ENCODE measurements at regions not wholly inside any gene's neighbourhood (a gene's known extent, or its start where the extent isn't known, plus 50 kb on each side); places are given as distances from the start of the nearest gene placed in this dataset.

DNA sequence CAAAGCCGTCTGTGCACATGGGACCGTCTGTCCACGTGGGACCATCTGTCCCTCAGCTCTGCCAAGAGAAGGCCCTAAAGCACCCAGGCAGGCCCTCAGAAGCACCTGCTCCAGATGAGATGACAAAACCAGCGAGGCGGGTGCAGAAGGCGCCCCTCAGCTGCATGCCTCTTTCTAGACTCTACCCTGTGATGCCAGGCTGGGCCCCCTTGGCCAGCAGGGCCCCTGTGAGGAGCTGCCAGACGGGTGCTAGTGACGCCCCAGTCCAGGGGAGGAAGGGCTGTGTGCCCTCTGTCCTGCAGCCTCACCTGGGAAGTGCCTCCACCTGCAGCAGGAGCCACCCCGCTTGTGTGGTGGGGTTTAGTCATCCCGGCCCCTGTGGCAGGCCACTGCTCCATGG lies 309.2 kb upstream of the SHH start:
- WGBS, 2 experiments (ENCODE audit: extremely low coverage in 2 of 2, insufficient read length in 1 of 2): no CpG with 5 or more reads among the region's 10 CpGs
- dilution Hi-C loops (cut with HindIII; ENCODE audit: low sequenced_read_pairs, unreplicated experiment): no loop called here

More for the DNA sequence above, 309.2 kb upstream of the SHH start:
- Histone ChIP-seq H3K9me3 (ENCODE audit: control insufficient read depth, insufficient read depth, low read length) (peaks cover 63% of the 10 kb centered on the region), H4K91ac (ENCODE audit: insufficient read depth, low read depth, low read length) (no peak overlapping the region), H2BK120ac (ENCODE audit: low read depth, low read length) (no peak overlapping the region), H3K79me1 (ENCODE audit: low read depth in 1 of 2, low read length in 2 of 2) (no peaks in the 10 kb centered on the region), H2BK20ac (ENCODE audit: low read depth, low read length) (no peak overlapping the region), H4K8ac (ENCODE audit: low read depth in 2 of 2, low read length in 2 of 2) (no peak overlapping the region), H3K9ac (ENCODE audit: low read depth, low read length) (no peak overlapping the region), H3K23ac (ENCODE audit: low read depth, low read length) (no peak overlapping the region), H3K56ac (ENCODE audit: extremely low read depth, insufficient read depth, low read length) (no peak overlapping the region), H3K4me3 (ENCODE audit: insufficient read depth, low read depth, low read length) (no peak overlapping the region), H3K27me3 (ENCODE audit: control insufficient read depth, insufficient read depth, low read length) (no peaks in the 10 kb centered on the region), H3K36me3 (ENCODE audit: control insufficient read depth, insufficient read depth, low read length) (no peaks in the 10 kb centered on the region), H2BK5ac (ENCODE audit: low read depth, low read length, poor library complexity, severe bottlenecking) (no peak overlapping the region), H2AFZ (replicated peaks; ENCODE audit: low read length, poor library complexity) (no peak overlapping the region), H2BK15ac (ENCODE audit: low read depth, low read length) (no peak overlapping the region), H3K4me1 (ENCODE audit: control insufficient read depth, insufficient read depth, low read length) (no peaks in the 10 kb centered on the region), H3K9me1 (ENCODE audit: insufficient read depth, low read length) (no peaks in the 10 kb centered on the region), H2AK9ac (replicated peaks; ENCODE audit: low read depth, low read length, poor library complexity) (no peak overlapping the region), H3K4ac (ENCODE audit: low read depth, low read length) (no peak overlapping the region), H3K27ac (ENCODE audit: insufficient read depth, low read length) (no peak overlapping the region), H3K4me2 (ENCODE audit: low read depth, low read length) (no peak overlapping the region), H4K5ac (ENCODE audit: low read depth, low read length) (no peak overlapping the region), H3K18ac (ENCODE audit: low read depth, low read length) (no peak overlapping the region), H3K14ac (replicated peaks; ENCODE audit: low read depth, low read length) (no peak overlapping the region), H4K20me1 (ENCODE audit: insufficient read depth, low read length) (no peaks in the 10 kb centered on the region), H2AK5ac (ENCODE audit: low read depth, low read length) (no peak overlapping the region)
- ATAC-seq (ENCODE audit: low read depth) (no peak), DNase-seq (no peak)
- ChIA-PET CTCF (no interaction called here), POLR2A (ENCODE audit: unreplicated experiment) (no interaction called here)
- intact Hi-C loops (cut with micrococcal nuclease): no loop called here
- BruUV-seq (replicated peaks): no TSS peak
- TF ChIP-seq POLR2A (IDR thresholded peaks at IDR 0.05; ENCODE audit: low read depth, low read length) (no peak), BHLHE40 (IDR thresholded peaks at IDR 0.05; ENCODE audit: low read depth, low read length) (no peak), MAFK (IDR thresholded peaks at IDR 0.05; ENCODE audit: low read depth, low read length) (no peak), RFX5 (IDR thresholded peaks at IDR 0.05; ENCODE audit: low read depth, low read length) (no peak), RAD21 (IDR thresholded peaks at IDR 0.05; ENCODE audit: low read length) (no peak), SMC3 (IDR thresholded peaks at IDR 0.05; ENCODE audit: low read depth, low read length) (no peak), CEBPB (IDR thresholded peaks at IDR 0.05; ENCODE audit: low read depth, low read length) (no peak), RCOR1 (IDR thresholded peaks at IDR 0.05; ENCODE audit: insufficient replicate concordance, low read length) (no peak), NFE2L2 (IDR thresholded peaks at IDR 0.05; ENCODE audit: low read depth, low read length) (no peak), MXI1 (IDR thresholded peaks at IDR 0.05; ENCODE audit: borderline replicate concordance, low read depth, low read length) (no peak), CHD1 (IDR thresholded peaks at IDR 0.05; ENCODE audit: low read depth, low read length) (no peak), FOS (IDR thresholded peaks at IDR 0.05; ENCODE audit: low read depth, low read length) (no peak), MAZ (IDR thresholded peaks at IDR 0.05; ENCODE audit: borderline replicate concordance, low read depth, low read length) (no peak)
- TF ChIP-seq, protein P1, sequence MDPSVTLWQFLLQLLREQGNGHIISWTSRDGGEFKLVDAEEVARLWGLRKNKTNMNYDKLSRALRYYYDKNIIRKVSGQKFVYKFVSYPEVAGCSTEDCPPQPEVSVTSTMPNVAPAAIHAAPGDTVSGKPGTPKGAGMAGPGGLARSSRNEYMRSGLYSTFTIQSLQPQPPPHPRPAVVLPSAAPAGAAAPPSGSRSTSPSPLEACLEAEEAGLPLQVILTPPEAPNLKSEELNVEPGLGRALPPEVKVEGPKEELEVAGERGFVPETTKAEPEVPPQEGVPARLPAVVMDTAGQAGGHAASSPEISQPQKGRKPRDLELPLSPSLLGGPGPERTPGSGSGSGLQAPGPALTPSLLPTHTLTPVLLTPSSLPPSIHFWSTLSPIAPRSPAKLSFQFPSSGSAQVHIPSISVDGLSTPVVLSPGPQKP (IDR thresholded peaks at IDR 0.05; ENCODE audit: borderline replicate concordance, low read depth, low read length): no peak
- TF ChIP-seq, protein P2, sequence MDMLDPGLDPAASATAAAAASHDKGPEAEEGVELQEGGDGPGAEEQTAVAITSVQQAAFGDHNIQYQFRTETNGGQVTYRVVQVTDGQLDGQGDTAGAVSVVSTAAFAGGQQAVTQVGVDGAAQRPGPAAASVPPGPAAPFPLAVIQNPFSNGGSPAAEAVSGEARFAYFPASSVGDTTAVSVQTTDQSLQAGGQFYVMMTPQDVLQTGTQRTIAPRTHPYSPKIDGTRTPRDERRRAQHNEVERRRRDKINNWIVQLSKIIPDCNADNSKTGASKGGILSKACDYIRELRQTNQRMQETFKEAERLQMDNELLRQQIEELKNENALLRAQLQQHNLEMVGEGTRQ (IDR thresholded peaks at IDR 0.05; ENCODE audit: low read depth, low read length): no peak
- TF ChIP-seq, protein P3, sequence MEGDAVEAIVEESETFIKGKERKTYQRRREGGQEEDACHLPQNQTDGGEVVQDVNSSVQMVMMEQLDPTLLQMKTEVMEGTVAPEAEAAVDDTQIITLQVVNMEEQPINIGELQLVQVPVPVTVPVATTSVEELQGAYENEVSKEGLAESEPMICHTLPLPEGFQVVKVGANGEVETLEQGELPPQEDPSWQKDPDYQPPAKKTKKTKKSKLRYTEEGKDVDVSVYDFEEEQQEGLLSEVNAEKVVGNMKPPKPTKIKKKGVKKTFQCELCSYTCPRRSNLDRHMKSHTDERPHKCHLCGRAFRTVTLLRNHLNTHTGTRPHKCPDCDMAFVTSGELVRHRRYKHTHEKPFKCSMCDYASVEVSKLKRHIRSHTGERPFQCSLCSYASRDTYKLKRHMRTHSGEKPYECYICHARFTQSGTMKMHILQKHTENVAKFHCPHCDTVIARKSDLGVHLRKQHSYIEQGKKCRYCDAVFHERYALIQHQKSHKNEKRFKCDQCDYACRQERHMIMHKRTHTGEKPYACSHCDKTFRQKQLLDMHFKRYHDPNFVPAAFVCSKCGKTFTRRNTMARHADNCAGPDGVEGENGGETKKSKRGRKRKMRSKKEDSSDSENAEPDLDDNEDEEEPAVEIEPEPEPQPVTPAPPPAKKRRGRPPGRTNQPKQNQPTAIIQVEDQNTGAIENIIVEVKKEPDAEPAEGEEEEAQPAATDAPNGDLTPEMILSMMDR (conservative IDR thresholded peaks at IDR 0.05; ENCODE audit: low read depth, low read length): no peak
- in situ Hi-C loops (cut with MboI; ENCODE audit: low sequenced_read_pairs): no loop called here
